ENCODE measurements at regions not wholly inside any gene's neighbourhood (a gene's known extent, or its start where the extent isn't known, plus 50 kb on each side); places are given as distances from the start of the nearest gene placed in this dataset.

GRCh38 chr11:121793291-121793690 lies 322.7 kb downstream of the BLID start:
- in situ Hi-C loops (cut with HindIII; ENCODE audit: extremely low pct_ligation_motif_present, low pct_unique_long_range_greater_than_20kb) = no loop called here
- Histone ChIP-seq H3K27me3 (ENCODE audit: control insufficient read depth in 1 of 2, insufficient read depth in 2 of 2, low read length in 2 of 2) (no peaks in the 10 kb centered on the region; a peak in 2 of 5 replicates), H2AFZ (ENCODE audit: low read length) (no peak overlapping the region), H3K36me3 (replicated peaks in 1 of 2; ENCODE audit: control insufficient read depth in 1 of 2, insufficient read depth in 2 of 2, low read length in 2 of 2) (no peaks in the 10 kb centered on the region), H3K4me1 (ENCODE audit: insufficient read depth, low read length) (no peaks in the 10 kb centered on the region), H3K4me2 (ENCODE audit: low read depth, low read length) (no peak overlapping the region), H3K79me2 (ENCODE audit: insufficient read depth, low read length) (no peaks in the 10 kb centered on the region), H4K20me1 (ENCODE audit: insufficient read depth, low read length) (no peaks in the 10 kb centered on the region), H3K27ac (ENCODE audit: extremely low read length, insufficient read depth, low read length) (no peak overlapping the region), H3K9me3 (ENCODE audit: low read length) (no peaks in the 10 kb centered on the region), H3K9ac (ENCODE audit: insufficient read depth, low read depth, low read length) (no peak overlapping the region), H3K4me3 (replicated peaks in 1 of 3; ENCODE audit: insufficient read depth in 1 of 3, low read depth in 2 of 3, low read length in 3 of 3) (no peak overlapping the region)
- FAIRE-seq (no peak), DNase-seq (ENCODE audit: low spot score) (no peak), ATAC-seq (no peak)
- intact Hi-C loops (cut with micrococcal nuclease; ENCODE audit: unreplicated experiment) = no loop called here
- ChIA-PET CTCF (ENCODE audit: low intra/inter-chr PET ratio, low total read pairs) (no interaction called here), POLR2A (no interaction called here)
- TF ChIP-seq ZNF549 (CRISPR knock-in tag; IDR thresholded peaks at IDR 0.05) (no peak), CBFB (CRISPR knock-in tag; IDR thresholded peaks at IDR 0.05) (no peak), MAFG (CRISPR knock-in tag; IDR thresholded peaks at IDR 0.05) (no peak), ZBTB8A (CRISPR knock-in tag; IDR thresholded peaks at IDR 0.05; ENCODE audit: borderline replicate concordance, low read depth) (no peak), HNRNPH1 (optimal IDR thresholded peaks at IDR 0.05; ENCODE audit: low read depth, low read length) (no peak), SKI (IDR thresholded peaks at IDR 0.05; ENCODE audit: partially characterized antibody) (no peak), BCL3 (CRISPR knock-in tag; IDR thresholded peaks at IDR 0.05) (no peak), RFX3 (CRISPR knock-in tag; IDR thresholded peaks at IDR 0.05) (no peak), ZFP41 (CRISPR knock-in tag; IDR thresholded peaks at IDR 0.05; ENCODE audit: borderline replicate concordance) (no peak), ZNF468 (CRISPR knock-in tag; IDR thresholded peaks at IDR 0.05) (no peak), ZNF552 (CRISPR knock-in tag; IDR thresholded peaks at IDR 0.05; ENCODE audit: borderline replicate concordance) (no peak)
- 11% methylated on average over 4 of the region's 4 CpGs for WGBS (ENCODE audit: low lambda C conversion rate)
- no TSS peak for BruUV-seq (replicated peaks)

Measured in HepG2 (cell line).